HL-60 (cell line): ENCODE measurements at regions not wholly inside any gene's neighbourhood (a gene's known extent, or its start where the extent isn't known, plus 50 kb on each side); places are given as distances from the start of the nearest gene placed in this dataset.

ENCODE experiments used
- DNase-seq, 2 experiments: peaks; one replicate each; pipeline ENCODE4 v3.0.0-alpha.2; 2010 to 2020; ENCODE audit warnings: low read depth in 1 of 2, low spot score in 1 of 2
- H3K27ac ChIP-seq: fragments of 250-450 bp; sonication (Bioruptor Pico); replicated peaks from 2 replicates; pipeline ENCODE4 v1.5.1; 2020; ENCODE audit warnings: mild to moderate bottlenecking, moderate library complexity
- H3K27me3 ChIP-seq: fragments of 250-450 bp; sonication (Bioruptor Pico); 2 replicates; pipeline ENCODE4 v1.5.1; 2021; ENCODE audit warnings: mild to moderate bottlenecking, moderate library complexity; ENCODE audit not compliant: insufficient read depth, poor library complexity, severe bottlenecking
- H3K4me3 ChIP-seq: replicated peaks from 2 replicates; pipeline ENCODE4 v1.5.1; 2011; ENCODE audit warnings: mild to moderate bottlenecking, control low read depth, low read length; ENCODE audit not compliant: insufficient read depth
- CTCF ChIP-seq: IDR thresholded peaks from one replicate; pipeline ENCODE4 v1.5.1; 2011; ENCODE audit warnings: low read length, control low read depth, inconsistent platforms; ENCODE audit not compliant: insufficient read depth
- GABPA ChIP-seq: IDR thresholded peaks from 2 replicates; pipeline ENCODE4 v1.6.1; 2012; ENCODE audit warnings: low read depth
- POLR2AphosphoS5 ChIP-seq: IDR thresholded peaks from 2 replicates; pipeline ENCODE4 v1.6.1; 2012; ENCODE audit warnings: low read depth
- SPI1 ChIP-seq: IDR thresholded peaks from 2 replicates; pipeline ENCODE4 v1.6.1; 2012; ENCODE audit warnings: low read depth, mild to moderate bottlenecking, borderline replicate concordance
- TF ChIP-seq, protein P1 (sequence below): IDR thresholded peaks from 2 replicates; pipeline ENCODE4 v1.6.1; 2012; ENCODE audit warnings: low read depth; ENCODE audit not compliant: insufficient replicate concordance

GRCh38 chr6:18752278-18753068 lies 365.3 kb downstream of the RNF144B start:
- Histone ChIP-seq H3K4me3 (no peak overlapping the region), H3K27me3 (no peaks in the 10 kb centered on the region), H3K27ac (no peak overlapping the region)
- DNase-seq, result no peak
- no peak for TF ChIP-seq GABPA
- no peak for TF ChIP-seq CTCF
- TF ChIP-seq, protein P1, sequence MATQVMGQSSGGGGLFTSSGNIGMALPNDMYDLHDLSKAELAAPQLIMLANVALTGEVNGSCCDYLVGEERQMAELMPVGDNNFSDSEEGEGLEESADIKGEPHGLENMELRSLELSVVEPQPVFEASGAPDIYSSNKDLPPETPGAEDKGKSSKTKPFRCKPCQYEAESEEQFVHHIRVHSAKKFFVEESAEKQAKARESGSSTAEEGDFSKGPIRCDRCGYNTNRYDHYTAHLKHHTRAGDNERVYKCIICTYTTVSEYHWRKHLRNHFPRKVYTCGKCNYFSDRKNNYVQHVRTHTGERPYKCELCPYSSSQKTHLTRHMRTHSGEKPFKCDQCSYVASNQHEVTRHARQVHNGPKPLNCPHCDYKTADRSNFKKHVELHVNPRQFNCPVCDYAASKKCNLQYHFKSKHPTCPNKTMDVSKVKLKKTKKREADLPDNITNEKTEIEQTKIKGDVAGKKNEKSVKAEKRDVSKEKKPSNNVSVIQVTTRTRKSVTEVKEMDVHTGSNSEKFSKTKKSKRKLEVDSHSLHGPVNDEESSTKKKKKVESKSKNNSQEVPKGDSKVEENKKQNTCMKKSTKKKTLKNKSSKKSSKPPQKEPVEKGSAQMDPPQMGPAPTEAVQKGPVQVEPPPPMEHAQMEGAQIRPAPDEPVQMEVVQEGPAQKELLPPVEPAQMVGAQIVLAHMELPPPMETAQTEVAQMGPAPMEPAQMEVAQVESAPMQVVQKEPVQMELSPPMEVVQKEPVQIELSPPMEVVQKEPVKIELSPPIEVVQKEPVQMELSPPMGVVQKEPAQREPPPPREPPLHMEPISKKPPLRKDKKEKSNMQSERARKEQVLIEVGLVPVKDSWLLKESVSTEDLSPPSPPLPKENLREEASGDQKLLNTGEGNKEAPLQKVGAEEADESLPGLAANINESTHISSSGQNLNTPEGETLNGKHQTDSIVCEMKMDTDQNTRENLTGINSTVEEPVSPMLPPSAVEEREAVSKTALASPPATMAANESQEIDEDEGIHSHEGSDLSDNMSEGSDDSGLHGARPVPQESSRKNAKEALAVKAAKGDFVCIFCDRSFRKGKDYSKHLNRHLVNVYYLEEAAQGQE, result no peak
- TF ChIP-seq POLR2AphosphoS5, result no peak
- no peak for TF ChIP-seq SPI1

- no peak for TF ChIP-seq CTCF
- TF ChIP-seq GABPA, result no peak
- no peak for TF ChIP-seq POLR2AphosphoS5
- TF ChIP-seq SPI1, result no peak
- no peaks in the 10 kb centered on the region for H3K27me3 ChIP-seq
- no peak for DNase-seq
- no peak overlapping the region for H3K27ac ChIP-seq
- H3K4me3 ChIP-seq, result no peak overlapping the region
These were observed 365.9 kb downstream of the RNF144B start for GRCh38 chr6:18753076-18753475.

GRCh38 chr6:18763086-18763485 lies 375.9 kb downstream of the RNF144B start:
- H3K27me3 ChIP-seq, result no peaks in the 10 kb centered on the region
- TF ChIP-seq GABPA, result no peak
- H3K4me3 ChIP-seq, result no peak overlapping the region
- H3K27ac ChIP-seq, result no peak overlapping the region
- no peak for DNase-seq

GRCh38 chr6:18784794-18785193 lies 397.6 kb downstream of the RNF144B start:
- Histone ChIP-seq H3K4me3 (no peak overlapping the region), H3K27me3 (no peaks in the 10 kb centered on the region), H3K27ac (no peak overlapping the region)
- TF ChIP-seq POLR2AphosphoS5, result no peak
- no peak for TF ChIP-seq SPI1
- no peak for TF ChIP-seq CTCF
- TF ChIP-seq, protein P1, result no peak
- TF ChIP-seq GABPA, result no peak
- no peak for DNase-seq
